GM19452 (cell line): ENCODE measurements at regions not wholly inside any gene's neighbourhood (a gene's known extent, or its start where the extent isn't known, plus 50 kb on each side); places are given as distances from the start of the nearest gene placed in this dataset.

Experiments used
- ATAC-seq: cut with Tn5 transposase; IDR thresholded peaks from one replicate; pipeline ENCODE4 v1.9.1; 2021; ENCODE audit not compliant: unreplicated experiment

DNA sequence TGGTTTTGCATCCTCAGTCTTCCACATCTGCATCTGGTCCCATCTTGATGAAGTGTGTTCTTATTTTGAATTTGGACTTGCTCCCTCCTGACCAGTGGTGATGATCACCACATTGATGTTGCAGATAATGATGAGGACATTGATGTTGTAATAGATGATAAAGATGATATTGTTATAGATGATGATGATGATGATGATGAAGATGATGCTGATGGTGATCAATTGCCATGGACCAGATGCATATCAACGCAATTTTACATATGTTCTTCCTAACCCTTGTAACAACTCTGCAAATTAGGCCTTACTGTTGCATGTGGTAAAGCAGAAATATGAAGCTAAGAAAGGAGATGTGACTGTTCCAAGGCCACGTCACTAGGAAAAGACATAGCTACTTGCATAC is 380.3 kb upstream of the TBX3 start:
- ATAC-seq, result no peak

DNA sequence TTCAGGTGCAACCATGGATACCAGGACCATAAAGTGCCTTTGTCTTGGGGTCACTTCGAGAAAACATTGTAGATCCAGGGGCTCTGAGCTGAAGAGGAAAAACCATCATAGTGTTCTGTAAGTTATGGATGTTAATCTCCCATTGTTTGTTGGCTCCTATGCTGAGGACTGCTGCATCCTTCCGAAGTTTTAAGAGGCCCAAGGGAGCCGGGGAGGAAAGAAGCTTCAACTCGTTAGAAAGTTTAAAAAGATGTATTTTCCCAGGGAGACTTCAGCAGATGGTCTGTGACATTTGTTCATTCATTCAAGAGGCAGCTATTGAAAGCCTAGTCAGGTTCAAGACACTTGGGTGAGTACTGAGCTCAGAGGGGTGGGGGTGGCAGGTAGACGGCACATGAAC is 378.8 kb upstream of the TBX3 start:
- no peak for ATAC-seq

DNA sequence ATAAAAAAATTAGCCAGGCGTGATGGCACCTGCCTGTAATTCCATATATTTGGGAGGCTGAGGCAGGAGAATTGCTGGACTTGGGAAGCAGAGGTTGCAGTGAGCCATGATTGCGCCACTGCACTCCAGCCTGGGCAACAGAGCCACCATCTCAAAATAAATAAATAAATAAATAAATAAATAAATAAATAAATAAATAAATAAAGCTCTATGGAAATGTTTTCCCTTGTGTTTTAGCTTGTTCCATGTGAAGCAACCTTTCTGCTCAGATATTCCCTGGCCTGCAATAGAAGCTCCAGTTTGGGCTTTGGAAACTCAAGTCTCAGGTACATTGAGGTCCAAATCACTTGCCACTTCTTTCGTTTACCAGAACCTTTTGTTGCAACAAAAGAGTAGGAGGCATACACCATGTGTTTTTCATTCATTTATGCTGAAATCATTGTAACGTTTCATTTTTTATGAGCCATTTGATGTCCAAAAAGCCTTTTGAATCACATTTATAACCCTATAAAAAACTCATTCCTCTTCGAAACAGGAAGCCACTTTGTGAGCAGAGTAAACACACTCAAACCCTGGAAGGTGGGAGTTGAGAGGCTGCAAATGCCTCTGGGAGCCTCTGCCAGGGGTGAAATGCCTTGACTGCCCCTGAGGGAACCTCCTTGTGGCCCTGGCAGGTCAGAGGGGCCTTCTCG is 376.6 kb upstream of the TBX3 start:
- no peak for ATAC-seq

DNA sequence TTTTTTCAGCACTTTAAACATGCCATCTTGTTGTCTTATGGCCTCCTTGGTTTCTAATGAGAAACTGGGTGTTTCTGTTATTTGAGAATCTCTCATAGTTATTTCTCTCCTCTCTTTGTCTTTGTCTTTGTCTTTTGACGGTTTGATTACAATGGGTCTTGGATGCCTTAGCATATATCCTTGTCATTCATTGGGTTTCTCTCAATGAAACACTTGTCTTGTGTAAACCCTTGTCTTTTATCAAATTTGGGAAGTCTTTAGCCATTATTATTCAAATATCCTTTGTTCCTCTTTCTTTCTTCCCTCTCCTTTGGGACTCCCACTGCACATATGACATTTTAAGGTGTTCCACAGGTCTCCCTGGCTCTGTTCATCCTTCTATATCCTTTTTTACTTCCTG is 373.5 kb upstream of the TBX3 start:
- ATAC-seq, result no peak

DNA sequence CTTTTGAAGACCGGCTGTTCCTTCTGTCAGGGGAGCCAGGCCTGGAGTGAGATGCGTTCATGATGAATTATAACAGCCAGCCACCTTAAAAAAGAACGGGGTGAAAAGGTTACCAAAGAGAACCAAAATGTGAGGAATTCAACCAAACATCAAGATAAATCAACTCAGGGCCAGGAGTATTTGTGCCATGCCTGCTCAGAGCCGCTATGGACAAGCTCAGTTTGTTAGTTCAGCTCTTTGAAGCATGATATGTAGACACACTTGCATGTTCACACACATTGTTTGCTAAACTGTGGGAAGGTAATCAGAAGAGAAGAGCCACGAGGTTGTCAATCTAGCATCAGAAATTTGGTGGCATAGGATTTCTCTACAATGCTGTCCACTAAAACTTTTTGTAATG is 367.4 kb upstream of the TBX3 start:
- ATAC-seq, result no peak

DNA sequence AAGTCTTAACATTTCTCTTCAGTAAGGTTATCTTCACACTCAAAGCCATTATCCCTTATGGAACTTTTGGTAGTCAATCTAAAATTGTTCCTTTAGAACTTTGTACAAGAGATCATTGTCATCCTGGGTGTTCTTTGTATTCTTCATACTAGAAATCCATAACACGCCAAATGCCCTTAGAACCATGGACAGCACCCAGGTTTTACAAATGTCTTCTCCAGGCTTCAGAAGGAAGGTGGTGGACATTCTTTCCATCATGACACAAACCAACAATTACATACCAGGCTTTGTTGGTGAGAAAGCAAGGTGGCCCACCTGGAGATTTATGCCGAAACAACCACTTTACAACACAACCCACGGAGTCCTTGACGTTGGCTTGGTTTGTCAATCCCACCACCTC is 365.6 kb upstream of the TBX3 start:
- ATAC-seq, result no peak

DNA sequence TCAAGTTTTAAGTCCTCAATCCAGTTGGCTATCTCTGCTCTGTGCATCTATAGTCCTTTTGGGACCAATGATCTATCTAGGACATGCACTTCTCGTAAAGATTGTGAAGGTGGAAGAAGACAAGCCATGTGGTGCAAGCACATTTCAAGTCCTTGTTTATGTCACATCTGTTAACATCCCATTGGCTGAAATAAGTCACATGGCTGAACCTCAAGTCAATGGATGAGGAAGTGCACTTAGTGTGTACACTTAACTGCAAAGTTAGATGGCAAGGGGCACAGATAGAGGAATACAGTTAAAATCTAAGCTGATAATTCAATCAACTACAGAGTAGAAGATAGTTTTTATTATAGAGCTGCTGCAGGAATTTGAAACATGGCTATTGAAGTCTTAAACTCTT is 362.8 kb upstream of the TBX3 start:
- no peak for ATAC-seq

DNA sequence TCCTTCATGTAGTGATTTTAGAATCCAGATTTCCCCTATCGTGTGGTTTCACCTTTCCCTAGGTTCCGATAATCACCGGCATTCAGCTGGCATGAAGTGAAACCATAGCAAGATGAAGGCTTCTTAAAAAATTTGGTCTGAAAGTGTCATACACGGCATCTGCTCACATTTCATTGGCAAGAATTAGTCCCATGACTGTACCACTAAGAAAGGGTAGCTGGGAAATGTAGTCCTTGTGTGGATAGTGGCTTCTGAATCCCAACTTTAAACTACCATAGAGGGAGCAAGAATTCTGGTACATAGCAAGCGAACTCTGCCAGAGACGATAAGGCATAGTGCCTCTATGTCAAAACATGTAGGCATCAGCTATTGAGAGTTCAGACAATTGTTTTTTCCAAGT is 360.1 kb upstream of the TBX3 start:
- no peak for ATAC-seq

DNA sequence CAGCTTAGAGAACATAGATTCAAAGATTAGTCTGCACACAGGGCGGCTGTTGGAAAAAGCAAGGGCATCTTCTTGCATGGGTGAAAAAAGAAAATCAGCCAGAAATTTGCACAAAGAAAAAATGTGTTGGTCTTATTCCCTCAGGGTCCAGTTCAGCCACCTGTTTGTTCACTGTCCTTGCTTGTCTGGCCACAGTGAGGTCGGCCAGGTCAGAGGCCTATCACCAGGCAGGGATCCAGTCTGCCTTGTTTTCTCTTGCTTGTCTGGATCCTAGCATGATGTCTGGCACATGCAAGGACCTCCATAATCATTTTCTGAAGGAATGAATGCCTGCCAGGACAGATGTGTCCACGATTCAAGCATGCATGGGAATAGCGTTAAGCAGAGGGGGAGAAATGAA is 359.1 kb upstream of the TBX3 start:
- no peak for ATAC-seq

DNA sequence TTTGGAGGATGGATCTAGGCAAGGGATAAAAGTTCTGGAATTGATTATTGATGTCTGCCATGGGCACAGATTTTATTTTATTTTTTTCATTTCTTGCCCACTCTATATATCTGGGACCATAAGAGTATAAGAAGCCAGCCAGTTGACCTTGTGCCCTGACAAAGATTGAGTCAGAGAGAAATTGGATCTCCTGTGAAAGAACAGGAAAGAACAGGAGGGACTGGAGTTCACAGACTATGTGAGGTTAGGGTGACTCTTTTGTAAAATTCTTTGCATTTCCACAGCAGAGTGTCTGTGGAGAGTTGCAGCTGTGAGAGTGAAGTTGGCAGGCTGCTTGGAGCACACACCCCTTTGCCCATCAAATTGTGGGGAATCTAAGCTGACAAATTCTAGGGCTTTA is 358.4 kb upstream of the TBX3 start:
- ATAC-seq, result no peak

DNA sequence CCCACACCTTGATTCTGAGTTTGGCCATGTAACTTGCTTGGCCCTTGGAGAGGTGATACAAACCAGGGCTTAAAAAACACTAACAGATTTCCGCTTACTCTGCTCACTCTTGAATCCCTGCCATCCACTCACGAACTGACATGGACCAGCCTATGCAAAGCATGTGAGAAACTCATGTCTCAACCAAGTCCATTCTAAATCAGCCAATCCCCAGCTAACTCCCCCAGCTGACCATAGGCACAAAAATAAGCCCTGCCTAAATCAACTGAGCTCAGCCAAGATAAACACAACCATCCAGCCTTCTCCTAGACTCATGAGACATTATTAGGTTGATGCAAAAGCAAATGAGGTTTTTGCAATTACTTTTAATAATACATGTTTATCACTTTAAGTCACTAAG is 353.9 kb upstream of the TBX3 start:
- ATAC-seq, result no peak

DNA sequence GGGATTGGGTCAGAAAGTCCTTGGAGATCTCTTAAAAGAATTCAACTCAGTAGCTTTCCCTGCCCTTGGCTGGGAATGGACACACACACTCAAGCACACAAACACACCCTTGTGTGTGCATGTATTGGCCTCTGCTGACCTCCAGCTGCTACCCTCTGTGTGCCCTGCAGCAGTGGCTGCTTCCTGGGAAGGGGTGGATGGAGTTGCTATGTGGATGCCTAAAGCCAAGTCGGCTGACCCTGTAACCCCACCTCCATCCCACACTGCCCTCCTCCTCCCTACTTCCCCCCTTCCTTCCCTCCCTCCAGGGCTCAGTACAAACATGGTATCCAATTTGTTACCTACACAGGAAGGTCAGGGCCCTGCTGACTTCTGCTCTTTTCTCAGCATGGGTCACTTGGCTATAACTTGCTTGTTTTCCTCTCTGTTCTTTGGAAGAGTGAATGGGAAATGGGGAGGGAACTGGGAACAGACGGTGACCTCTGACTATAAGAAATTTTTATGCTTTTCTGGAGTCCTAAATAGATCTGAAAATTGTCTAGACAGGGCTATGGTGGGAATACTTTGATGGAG is 351.6 kb upstream of the TBX3 start:
- no peak for ATAC-seq

DNA sequence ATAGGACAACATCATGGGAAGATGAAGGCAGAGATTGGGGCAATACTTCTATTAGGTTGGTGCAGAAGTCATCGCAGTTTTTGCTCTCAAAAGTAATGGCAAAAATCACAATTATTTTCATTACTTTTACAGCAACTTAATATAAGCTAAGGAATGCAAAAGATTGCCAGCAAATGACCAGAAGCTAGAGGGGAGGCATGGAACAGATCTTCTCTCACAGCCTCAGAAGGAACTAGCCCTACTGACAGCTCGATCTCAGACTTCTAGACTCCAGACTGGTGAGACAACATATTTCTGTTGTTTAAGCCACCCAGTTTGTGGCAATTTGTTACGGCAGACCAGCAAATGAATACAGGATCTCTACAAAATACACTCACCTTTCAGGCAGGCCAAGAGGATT is 348.5 kb upstream of the TBX3 start:
- no peak for ATAC-seq

DNA sequence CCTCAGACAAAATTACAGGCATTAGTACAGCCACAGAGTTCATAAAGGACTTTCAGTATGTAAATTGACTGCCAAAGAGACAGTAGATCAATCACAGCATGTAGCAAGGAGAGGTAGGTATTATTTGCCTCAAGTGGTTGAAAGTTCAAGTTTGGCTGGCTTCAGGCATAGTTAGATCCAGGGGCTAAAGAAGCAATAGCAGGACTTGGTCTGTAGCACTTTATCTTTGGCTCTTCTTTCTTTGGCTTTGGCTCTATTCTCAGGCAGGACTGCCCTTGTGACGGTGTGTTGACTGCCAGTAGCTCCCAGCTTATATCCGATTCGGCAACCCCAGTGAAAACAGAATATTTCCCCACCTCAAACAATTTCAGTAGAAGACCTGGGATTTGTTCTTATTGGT is 346.0 kb upstream of the TBX3 start:
- no peak for ATAC-seq

DNA sequence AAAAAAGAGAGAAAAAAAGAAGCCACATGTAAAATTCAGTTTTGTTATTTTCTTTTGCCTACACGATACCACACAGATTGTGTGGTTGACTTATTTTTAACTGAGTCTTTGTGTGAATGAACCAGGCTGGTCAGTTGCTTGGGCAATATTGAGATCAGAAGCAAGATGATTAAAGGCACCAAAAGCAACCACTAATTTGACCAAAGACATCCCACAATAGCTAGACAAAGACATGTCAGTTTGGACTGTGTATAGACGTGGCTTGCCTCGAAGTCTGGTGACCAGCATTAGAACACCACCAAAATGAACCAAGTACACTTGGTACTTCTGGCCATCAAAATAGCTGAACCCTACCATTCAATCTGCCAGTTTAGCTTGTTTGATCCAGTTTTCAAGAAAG is 340.6 kb upstream of the TBX3 start:
- no peak for ATAC-seq

DNA sequence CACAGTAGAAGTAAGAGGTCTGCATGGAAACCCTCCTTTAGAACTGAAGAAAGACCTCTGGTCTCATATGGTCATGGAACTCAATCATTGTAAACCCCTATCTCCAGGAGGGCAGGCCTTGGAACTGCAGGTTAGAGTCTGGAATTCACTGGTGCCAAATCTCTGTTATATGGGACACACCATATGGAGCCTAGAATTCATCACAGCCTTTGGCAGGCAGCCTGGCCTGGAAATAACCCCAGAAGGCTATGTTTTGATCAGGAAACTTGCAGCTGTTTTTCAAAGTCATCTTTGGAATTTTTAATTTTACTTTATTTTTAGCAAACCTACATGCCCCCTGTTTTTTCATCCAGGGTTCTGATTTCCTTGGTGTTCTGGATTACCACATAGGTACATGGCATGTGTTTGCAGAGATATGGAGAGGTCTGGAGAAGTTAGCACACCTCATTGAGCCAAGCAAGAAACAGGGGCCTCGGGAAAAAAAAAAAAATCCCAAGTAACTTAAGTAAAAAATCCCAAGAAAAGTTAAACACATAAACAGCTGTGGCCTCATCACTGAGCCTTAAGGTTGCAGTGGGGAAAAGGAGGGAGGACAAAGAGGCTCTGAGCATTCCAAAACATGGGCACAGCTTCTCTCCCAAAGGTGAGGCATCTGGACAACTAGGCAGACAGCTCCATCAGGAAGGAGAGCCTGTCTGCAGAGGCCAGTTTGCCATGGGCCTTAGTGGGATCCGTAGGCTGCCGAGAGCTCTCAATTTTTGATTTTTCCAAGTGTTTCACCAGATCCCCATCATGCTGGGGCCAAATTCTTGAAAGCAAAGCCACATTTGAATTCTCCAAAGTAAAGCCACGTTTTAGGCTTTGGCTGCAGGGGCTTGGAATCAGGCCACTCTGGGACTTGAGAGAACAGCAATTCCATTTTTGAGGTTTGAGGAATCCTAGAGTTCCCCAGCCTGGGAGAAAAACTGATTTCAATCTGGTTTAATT is 339.6 kb upstream of the TBX3 start:
- ATAC-seq, result no peak

DNA sequence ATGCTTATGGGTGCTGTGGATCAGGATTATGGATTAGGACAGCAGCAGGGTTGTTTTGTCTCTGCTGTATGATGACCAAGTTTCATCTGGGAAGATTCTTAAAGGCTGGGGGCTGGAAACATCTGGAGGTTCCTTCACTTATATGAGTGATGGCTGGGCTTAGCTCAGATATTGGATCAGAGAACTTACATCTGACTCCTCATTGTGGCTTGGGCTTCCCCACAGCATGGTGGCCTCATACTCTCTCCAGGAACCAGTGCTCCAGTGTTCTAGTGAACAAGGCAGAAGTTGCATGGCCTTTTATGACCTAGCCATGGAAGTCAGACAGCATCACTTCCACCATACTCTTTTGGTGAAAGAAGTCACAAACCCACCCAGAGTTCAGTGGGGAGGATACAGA is 336.1 kb upstream of the TBX3 start:
- no peak for ATAC-seq

DNA sequence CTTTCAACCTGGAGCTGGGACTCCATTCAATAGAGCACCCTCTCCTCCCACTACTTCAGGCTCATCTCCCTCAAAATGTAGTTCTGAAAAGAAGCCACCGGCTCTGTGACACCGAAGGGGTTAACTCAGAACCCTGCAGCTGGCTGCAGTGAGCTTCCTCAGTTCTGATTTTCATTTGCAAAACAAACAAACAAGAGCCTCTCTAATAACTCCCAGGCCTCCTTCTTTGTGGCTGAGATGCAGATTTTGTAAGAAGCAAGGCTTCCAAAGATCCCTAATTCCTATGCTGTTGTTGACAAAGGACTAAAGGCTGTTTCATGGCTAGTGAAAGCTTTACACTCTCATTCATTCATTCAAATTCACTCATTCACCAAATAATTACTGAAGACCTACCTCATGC is 333.4 kb upstream of the TBX3 start:
- ATAC-seq, result no peak

DNA sequence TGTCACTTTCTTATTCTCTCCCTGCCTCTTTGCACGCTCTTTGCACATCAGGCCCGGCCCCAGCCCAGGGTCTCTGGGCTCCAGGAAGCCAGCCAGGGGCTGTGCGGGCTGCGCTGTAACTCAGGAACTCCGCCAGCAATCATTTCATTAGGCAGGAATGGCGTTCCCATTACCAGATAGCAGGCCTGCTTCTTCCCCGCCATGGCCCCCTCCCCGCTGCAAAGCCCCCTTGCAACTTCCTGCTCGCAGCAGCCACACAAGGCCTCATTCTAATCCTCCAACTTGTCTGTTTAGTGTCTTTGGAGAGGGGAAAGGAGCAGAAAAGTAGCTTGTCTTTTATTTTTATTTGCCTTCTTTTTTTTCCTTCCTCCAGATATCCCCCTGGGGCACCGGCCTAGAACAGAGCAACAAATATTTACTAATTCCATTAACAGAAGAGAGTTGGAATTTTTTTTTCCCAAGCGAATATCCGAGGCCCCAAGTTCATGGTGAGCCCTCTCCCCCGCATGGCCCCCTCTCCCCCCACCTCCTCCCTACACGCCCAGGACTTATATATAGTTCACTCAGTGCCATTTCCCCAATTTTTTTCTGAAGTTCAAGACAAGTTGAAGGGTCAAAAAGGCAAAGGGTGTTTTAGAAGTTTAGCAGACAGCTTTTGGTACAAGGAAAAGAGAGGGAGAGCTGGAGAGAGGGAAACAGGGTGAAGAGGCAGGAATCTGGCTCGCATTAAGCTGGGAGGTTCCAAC is 329.4 kb upstream of the TBX3 start:
- no peak for ATAC-seq

DNA sequence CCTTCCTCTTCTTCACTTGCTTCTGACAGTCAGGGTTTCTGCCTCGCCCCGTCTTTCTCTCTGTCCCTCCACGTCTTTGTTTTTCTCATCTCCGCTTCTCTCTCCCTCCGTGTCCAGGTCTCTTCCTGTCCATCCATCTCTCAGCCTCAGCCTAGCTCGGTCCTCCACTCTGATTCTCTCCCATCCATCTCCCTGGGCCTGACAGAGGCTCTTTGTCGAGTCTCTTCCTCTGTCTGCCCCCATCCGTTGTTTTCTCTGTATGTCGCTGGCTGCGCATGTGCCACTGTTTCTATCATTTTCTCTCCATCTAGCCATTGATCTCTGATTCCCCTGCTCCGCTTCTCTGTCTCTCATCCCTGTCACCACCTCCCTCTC is 328.9 kb upstream of the TBX3 start:
- ATAC-seq, result no peak

DNA sequence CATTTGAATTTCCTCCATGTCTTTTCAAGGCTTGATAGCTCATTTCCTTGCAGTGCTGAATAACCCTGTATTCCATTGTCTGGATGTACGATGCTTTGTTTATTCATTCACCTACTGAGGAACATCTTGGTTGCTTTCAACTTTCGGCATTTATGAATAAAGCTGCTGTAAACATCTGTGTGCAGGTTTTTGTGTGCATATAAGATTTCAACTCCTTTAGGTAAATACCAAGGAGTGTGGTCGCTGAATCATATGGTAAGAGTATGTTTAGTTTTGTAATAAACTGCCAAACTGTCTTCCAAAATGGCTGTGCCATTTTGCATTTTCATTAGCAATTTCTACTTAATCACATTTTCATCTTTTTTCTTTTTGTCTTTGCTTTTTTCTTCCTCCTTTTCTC is 327.7 kb upstream of the TBX3 start:
- ATAC-seq, result no peak
